ENCODE measurements at regions not wholly inside any gene's neighbourhood (a gene's known extent, or its start where the extent isn't known, plus 50 kb on each side); places are given as distances from the start of the nearest gene placed in this dataset.
"Not testable (repeated sequence)": the region's sequence is repeated elsewhere in the genome, so short reads cannot be mapped to it uniquely, and the experiment has no call there.

GRCh38 chr15:35299059-35299735 lies 214.1 kb upstream of the NANOGP8 start:
- Mint-ChIP-seq H3K36me3 (peaks cover 2% of the 10 kb centered on the region), H3K4me3 (no peak overlapping the region), H3K27me3 (no peaks in the 10 kb centered on the region), H3K27ac (no peak overlapping the region), H3K9me3 (no peaks in the 10 kb centered on the region), H3K4me1 (peaks cover 0 to 2% (median 0%) of the 10 kb centered on the region in 3 donors)

- Mint-ChIP-seq H3K27me3 (no peaks in the 10 kb centered on the region), H3K4me1 (peaks cover 0 to 2% (median 0%) of the 10 kb centered on the region in 3 donors), H3K9me3 (no peaks in the 10 kb centered on the region), H3K4me3 (no peak overlapping the region), H3K36me3 (peaks cover 2% of the 10 kb centered on the region), H3K27ac (no peak overlapping the region)
Measured at GRCh38 chr15:35298509-35298908, 213.4 kb upstream of the NANOGP8 start.

- Mint-ChIP-seq H3K4me3 (no peak overlapping the region), H3K4me1 (peaks cover 0 to 2% (median 0%) of the 10 kb centered on the region in 3 donors), H3K9me3 (no peaks in the 10 kb centered on the region), H3K27me3 (no peaks in the 10 kb centered on the region), H3K27ac (no peak overlapping the region), H3K36me3 (no peaks in the 10 kb centered on the region)
Measured at GRCh38 chr15:35293353-35294130, 208.4 kb upstream of the NANOGP8 start.

- no peaks in the 10 kb centered on the region for H3K36me3 Mint-ChIP-seq
- no peaks in the 10 kb centered on the region for H3K9me3 Mint-ChIP-seq
- no peak overlapping the region for H3K27ac Mint-ChIP-seq
- H3K4me3 Mint-ChIP-seq: no peak overlapping the region
- H3K4me1 Mint-ChIP-seq: peaks cover 0 to under 1% (median 0%) of the 10 kb centered on the region in 3 donors
- no peaks in the 10 kb centered on the region for H3K27me3 Mint-ChIP-seq
Measured at GRCh38 chr15:35290301-35290721, 205.2 kb upstream of the NANOGP8 start.

GRCh38 chr15:35289024-35289617 lies 204.0 kb upstream of the NANOGP8 start:
- Mint-ChIP-seq H3K4me3 (no peak overlapping the region), H3K27ac (no peak overlapping the region), H3K4me1 (no peaks in the 10 kb centered on the region), H3K27me3 (no peaks in the 10 kb centered on the region), H3K9me3 (no peaks in the 10 kb centered on the region), H3K36me3 (no peaks in the 10 kb centered on the region)

GRCh38 chr15:35288580-35288979 lies 203.5 kb upstream of the NANOGP8 start:
- H3K27ac Mint-ChIP-seq: no peak overlapping the region
- H3K4me1 Mint-ChIP-seq: no peaks in the 10 kb centered on the region
- H3K4me3 Mint-ChIP-seq: no peak overlapping the region
- peaks cover 0 to 3% (median 1%) of the 10 kb centered on the region in 3 donors for H3K9me3 Mint-ChIP-seq
- H3K36me3 Mint-ChIP-seq: no peaks in the 10 kb centered on the region
- no peaks in the 10 kb centered on the region for H3K27me3 Mint-ChIP-seq

- Mint-ChIP-seq H3K4me3 (no peak overlapping the region), H3K9me3 (peaks cover 2 to 3% (median 2%) of the 10 kb centered on the region in 3 donors), H3K36me3 (peaks cover 2% of the 10 kb centered on the region), H3K27ac (no peak overlapping the region), H3K4me1 (no peaks in the 10 kb centered on the region), H3K27me3 (no peaks in the 10 kb centered on the region)
Measured at GRCh38 chr15:35286721-35287120, 201.6 kb upstream of the NANOGP8 start.

GRCh38 chr15:35282965-35283496 lies 197.9 kb upstream of the NANOGP8 start:
- H3K27ac Mint-ChIP-seq: no peak overlapping the region
- peaks cover 5 to 10% (median 6%) of the 10 kb centered on the region in 3 donors for H3K9me3 Mint-ChIP-seq
- peaks cover 2% of the 10 kb centered on the region for H3K36me3 Mint-ChIP-seq
- no peaks in the 10 kb centered on the region for H3K4me1 Mint-ChIP-seq
- H3K4me3 Mint-ChIP-seq: no peak overlapping the region
- H3K27me3 Mint-ChIP-seq: no peaks in the 10 kb centered on the region

GRCh38 chr15:35281515-35281914 lies 196.4 kb upstream of the NANOGP8 start:
- H3K4me1 Mint-ChIP-seq: no peaks in the 10 kb centered on the region
- H3K27me3 Mint-ChIP-seq: no peaks in the 10 kb centered on the region
- no peak overlapping the region for H3K27ac Mint-ChIP-seq
- no peak overlapping the region for H3K4me3 Mint-ChIP-seq
- H3K36me3 Mint-ChIP-seq: peaks cover 3% of the 10 kb centered on the region
- H3K9me3 Mint-ChIP-seq: peaks cover 8 to 24% (median 16%) of the 10 kb centered on the region in 3 donors

- Mint-ChIP-seq H3K4me3 (no peak overlapping the region), H3K9me3 (peaks cover 16 to 37% (median 21%) of the 10 kb centered on the region in 3 donors)
Measured at GRCh38 chr15:35279811-35280210, 194.7 kb upstream of the NANOGP8 start.

GRCh38 chr15:35271371-35272043 lies 186.4 kb upstream of the NANOGP8 start:
- Mint-ChIP-seq H3K4me1 (no peaks in the 10 kb centered on the region), H3K9me3 (peaks cover 7 to 12% (median 8%) of the 10 kb centered on the region in 3 donors), H3K27me3 (no peaks in the 10 kb centered on the region), H3K4me3 (no peak overlapping the region), H3K36me3 (no peaks in the 10 kb centered on the region), H3K27ac (no peak overlapping the region)

More at GRCh38 chr15:35279811-35280210, 194.7 kb upstream of the NANOGP8 start:
- Mint-ChIP-seq H3K36me3 (peaks cover 3% of the 10 kb centered on the region), H3K27me3 (no peaks in the 10 kb centered on the region), H3K4me1 (no peaks in the 10 kb centered on the region), H3K27ac (no peak overlapping the region)

- Mint-ChIP-seq H3K4me1 (no peaks in the 10 kb centered on the region), H3K27me3 (no peaks in the 10 kb centered on the region), H3K9me3 (peaks cover 0 to 5% (median 0%) of the 10 kb centered on the region in 3 donors), H3K27ac (no peak overlapping the region), H3K4me3 (no peak overlapping the region), H3K36me3 (no peaks in the 10 kb centered on the region)
Measured at GRCh38 chr15:35260941-35261340, 175.8 kb upstream of the NANOGP8 start.

GRCh38 chr15:35260274-35260673 lies 175.2 kb upstream of the NANOGP8 start:
- not testable (repeated sequence) for H3K36me3 Mint-ChIP-seq, H3K4me3 Mint-ChIP-seq, H3K27ac Mint-ChIP-seq, H3K27me3 Mint-ChIP-seq, H3K9me3 Mint-ChIP-seq, H3K4me1 Mint-ChIP-seq

GRCh38 chr15:35256551-35256950 lies 171.5 kb upstream of the NANOGP8 start:
- Mint-ChIP-seq H3K27ac (no peak overlapping the region), H3K9me3 (peaks cover 0 to 5% (median 0%) of the 10 kb centered on the region in 3 donors), H3K36me3 (peaks cover 3% of the 10 kb centered on the region), H3K4me1 (no peaks in the 10 kb centered on the region), H3K27me3 (no peaks in the 10 kb centered on the region), H3K4me3 (no peak overlapping the region)

- Mint-ChIP-seq H3K4me3 (no peak overlapping the region), H3K27ac (no peak overlapping the region), H3K36me3 (peaks cover 3% of the 10 kb centered on the region), H3K27me3 (no peaks in the 10 kb centered on the region), H3K9me3 (peaks cover 0 to 5% (median 0%) of the 10 kb centered on the region in 3 donors), H3K4me1 (no peaks in the 10 kb centered on the region)
Measured at GRCh38 chr15:35256141-35256540, 171.0 kb upstream of the NANOGP8 start.

Measured in IgD-negative memory B cell (primary cell).